ENCODE measurements at regions not wholly inside any gene's neighbourhood (a gene's known extent, or its start where the extent isn't known, plus 50 kb on each side); places are given as distances from the start of the nearest gene placed in this dataset.

GRCh38 chrX:7985568-7985967 is 58.4 kb upstream of the PNPLA4 start:
- DNase-seq (ENCODE audit: low read depth): no peak
- no peak overlapping the region for H3K4me3 ChIP-seq (replicated peaks; ENCODE audit: low read depth, low read length)
- no peak for TF ChIP-seq CTCF (IDR thresholded peaks at IDR 0.05; ENCODE audit: low read length, missing control alignments)

GRCh38 chrX:7983581-7983980 is 56.4 kb upstream of the PNPLA4 start:
- DNase-seq (ENCODE audit: low read depth): no peak
- no peak for TF ChIP-seq CTCF (IDR thresholded peaks at IDR 0.05; ENCODE audit: low read length, missing control alignments)
- H3K4me3 ChIP-seq (replicated peaks; ENCODE audit: low read depth, low read length): no peak overlapping the region
